GM20000 (cell line): ENCODE measurements at regions not wholly inside any gene's neighbourhood (a gene's known extent, or its start where the extent isn't known, plus 50 kb on each side); places are given as distances from the start of the nearest gene placed in this dataset.
"Not testable (repeated sequence)": the region's sequence is repeated elsewhere in the genome, so short reads cannot be mapped to it uniquely, and the experiment has no call there.

ENCODE experiments used
- DNase-seq: peaks from one replicate; pipeline ENCODE4 v3.0.0; 2012; ENCODE audit warnings: low spot score
- CTCF ChIP-seq: IDR thresholded peaks from 2 replicates; pipeline ENCODE4 v1.5.1; 2012; ENCODE audit warnings: mild to moderate bottlenecking, control low read depth; ENCODE audit errors: extremely low read depth, missing control alignments

GRCh38 chr18:51503351-51503750 lies 305.9 kb upstream of the MEX3C start:
- no peak for DNase-seq
- TF ChIP-seq CTCF, result no peak

DNA sequence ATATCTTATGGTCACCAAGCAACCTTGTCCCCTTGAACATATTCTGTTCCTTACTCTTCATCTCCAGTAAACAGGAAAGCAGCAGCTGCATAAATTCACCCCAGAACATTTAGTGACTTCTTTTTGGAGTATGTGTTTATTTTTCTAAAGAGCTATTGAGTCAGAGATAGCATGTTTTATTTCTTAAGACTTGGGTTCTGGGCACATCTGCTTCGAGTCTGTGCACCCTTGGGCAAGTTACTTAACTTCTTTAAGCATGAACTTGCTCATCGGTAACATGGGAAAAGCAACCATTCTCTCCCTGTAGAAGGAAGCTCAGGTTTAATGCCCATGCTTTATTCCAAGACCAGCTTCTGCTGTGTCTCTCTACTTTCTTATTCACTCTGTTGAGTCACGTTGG lies 309.3 kb upstream of the MEX3C start:
- no peak for TF ChIP-seq CTCF
- no peak for DNase-seq

DNA sequence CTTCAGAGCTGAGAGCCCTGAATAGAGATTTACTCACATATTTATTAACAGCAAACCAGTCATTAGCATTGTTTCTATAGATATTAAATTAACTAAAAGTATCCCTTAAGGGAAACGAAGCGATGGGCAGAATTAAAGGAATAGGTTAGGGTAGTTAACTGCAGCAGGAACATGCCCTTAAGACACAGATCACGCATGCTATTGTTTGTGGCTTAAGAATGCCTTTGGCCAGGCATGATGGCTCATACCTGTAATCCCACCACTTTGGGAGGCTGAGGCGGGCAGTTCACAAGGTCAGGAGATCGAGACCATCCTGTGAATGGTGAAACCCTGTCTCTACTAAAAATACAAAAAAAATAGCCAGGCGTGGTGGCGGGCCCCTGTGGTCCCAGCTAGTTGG lies 310.9 kb upstream of the MEX3C start:
- DNase-seq, result not testable (repeated sequence)

DNA sequence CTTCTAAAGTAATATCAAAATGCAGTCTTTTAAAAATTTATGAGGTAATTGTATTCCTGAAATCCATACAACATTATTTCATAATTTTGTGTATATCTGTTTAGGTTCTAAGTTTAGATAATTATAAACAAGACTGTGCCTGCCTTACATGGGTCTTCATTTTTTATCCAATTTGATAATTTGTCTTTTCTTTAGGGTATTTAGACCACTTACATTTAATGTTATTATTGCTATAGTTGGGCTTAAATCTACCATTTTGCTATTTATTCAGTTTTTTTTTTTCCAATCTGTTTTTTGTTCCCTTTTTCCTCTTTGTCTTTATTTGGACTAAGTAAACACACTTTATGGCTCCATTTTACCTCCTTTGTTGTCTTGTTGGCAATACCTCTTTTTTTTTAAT lies 312.5 kb upstream of the MEX3C start:
- no peak for TF ChIP-seq CTCF
- no peak for DNase-seq

GRCh38 chr18:51513517-51513916 lies 316.0 kb upstream of the MEX3C start:
- TF ChIP-seq CTCF, result no peak

GRCh38 chr18:51514128-51514527 lies 316.6 kb upstream of the MEX3C start:
- no peak for DNase-seq
- TF ChIP-seq CTCF, result no peak

More at GRCh38 chr18:51513517-51513916, 316.0 kb upstream of the MEX3C start:
- DNase-seq, result no peak

GRCh38 chr18:51516478-51517038 lies 319.1 kb upstream of the MEX3C start:
- DNase-seq, result no peak
- TF ChIP-seq CTCF, result no peak

GRCh38 chr18:51519571-51519970 lies 322.1 kb upstream of the MEX3C start:
- no peak for TF ChIP-seq CTCF
- no peak for DNase-seq
